ENCODE measurements at regions not wholly inside any gene's neighbourhood (a gene's known extent, or its start where the extent isn't known, plus 50 kb on each side); places are given as distances from the start of the nearest gene placed in this dataset.

GRCh38 chr12:60240891-60241290, 645.1 kb downstream of the SLC16A7 start:
- DNase-seq: no peak

GRCh38 chr12:60251091-60251490, 655.3 kb downstream of the SLC16A7 start:
- DNase-seq: no peak

- no peak for DNase-seq
Observed at GRCh38 chr12:60252359-60253096, 656.7 kb downstream of the SLC16A7 start.

- no peak for DNase-seq
Observed at GRCh38 chr12:60255044-60255443, 659.2 kb downstream of the SLC16A7 start.

- peak in 1 of 3 donors; percentile 54 for DNase-seq
Observed at GRCh38 chr12:60257063-60257462, 661.2 kb downstream of the SLC16A7 start.

- no peak for DNase-seq
Observed at GRCh38 chr12:60259225-60259624, 663.4 kb downstream of the SLC16A7 start.

- DNase-seq: no peak
Observed at GRCh38 chr12:60262378-60262777, 666.5 kb downstream of the SLC16A7 start.

- no peak for DNase-seq
Observed at GRCh38 chr12:60263161-60263560, 667.3 kb downstream of the SLC16A7 start.

GRCh38 chr12:60263836-60264493, 668.1 kb downstream of the SLC16A7 start:
- no peak for DNase-seq

- no peak for DNase-seq
Observed at GRCh38 chr12:60265741-60266140, 669.9 kb downstream of the SLC16A7 start.

GRCh38 chr12:60266381-60266852, 670.6 kb downstream of the SLC16A7 start:
- no peak for DNase-seq

GRCh38 chr12:60269611-60270269, 673.9 kb downstream of the SLC16A7 start:
- DNase-seq: no peak

GRCh38 chr12:60271816-60272215, 676.0 kb downstream of the SLC16A7 start:
- no peak for DNase-seq

- DNase-seq: no peak
Observed at GRCh38 chr12:60278209-60278608, 682.4 kb downstream of the SLC16A7 start.

- DNase-seq: peak in 1 of 3 donors; percentile 19
Observed at GRCh38 chr12:60279221-60279620, 683.4 kb downstream of the SLC16A7 start.

- DNase-seq: no peak
Observed at GRCh38 chr12:60281522-60281921, 685.7 kb downstream of the SLC16A7 start.

- DNase-seq: no peak
Observed at GRCh38 chr12:60290532-60290931, 694.7 kb downstream of the SLC16A7 start.

GRCh38 chr12:60308366-60308991, 712.6 kb downstream of the SLC16A7 start:
- no peak for DNase-seq

- DNase-seq: no peak
Observed at GRCh38 chr12:60311940-60312339, 716.1 kb downstream of the SLC16A7 start.

- DNase-seq: no peak
Observed at GRCh38 chr12:60317361-60317760, 721.5 kb downstream of the SLC16A7 start.

GRCh38 chr12:60324746-60325145, 728.9 kb downstream of the SLC16A7 start:
- no peak for DNase-seq

- no peak for DNase-seq
Observed at GRCh38 chr12:60333461-60333860, 737.6 kb downstream of the SLC16A7 start.
